ENCODE measurements at regions not wholly inside any gene's neighbourhood (a gene's known extent, or its start where the extent isn't known, plus 50 kb on each side); places are given as distances from the start of the nearest gene placed in this dataset.
A peak's percentile ranks its signal among the peaks of the same experiment; 100 is the strongest.

DNA sequence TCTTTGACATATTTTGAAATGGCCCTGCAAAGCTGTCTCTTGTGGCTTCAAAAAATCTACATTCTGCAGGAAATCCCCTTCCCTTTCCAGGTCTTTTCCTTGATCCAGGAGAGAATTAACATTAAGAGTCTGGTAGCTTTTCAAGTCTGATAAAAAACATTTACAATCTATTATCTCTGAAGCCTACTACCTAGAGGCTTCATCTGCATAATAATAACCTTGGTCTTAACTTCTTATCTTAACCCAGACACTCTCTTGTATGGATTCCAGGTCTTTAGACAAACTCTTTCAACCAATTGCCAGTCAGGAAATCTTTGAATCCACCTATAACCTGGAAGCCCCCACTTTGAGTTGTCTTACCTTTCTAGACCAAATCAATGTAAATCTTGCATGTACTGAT lies 179.3 kb upstream of the ZC3H15 start:
- DNase-seq (ENCODE audit: low read depth), result no peak
- H3K4me3 ChIP-seq (ENCODE audit: low read depth, low read length), result no peak overlapping the region
- TF ChIP-seq POLR2A (IDR thresholded peaks at IDR 0.05; ENCODE audit: extremely low read depth, insufficient read length) (no peak), MYC (IDR thresholded peaks at IDR 0.05; ENCODE audit: low read depth, low read length) (no peak)
- TF ChIP-seq, protein P1, sequence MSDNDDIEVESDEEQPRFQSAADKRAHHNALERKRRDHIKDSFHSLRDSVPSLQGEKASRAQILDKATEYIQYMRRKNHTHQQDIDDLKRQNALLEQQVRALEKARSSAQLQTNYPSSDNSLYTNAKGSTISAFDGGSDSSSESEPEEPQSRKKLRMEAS (IDR thresholded peaks at IDR 0.05; ENCODE audit: low read depth, low read length), result no peak
- TF ChIP-seq, protein P2, sequence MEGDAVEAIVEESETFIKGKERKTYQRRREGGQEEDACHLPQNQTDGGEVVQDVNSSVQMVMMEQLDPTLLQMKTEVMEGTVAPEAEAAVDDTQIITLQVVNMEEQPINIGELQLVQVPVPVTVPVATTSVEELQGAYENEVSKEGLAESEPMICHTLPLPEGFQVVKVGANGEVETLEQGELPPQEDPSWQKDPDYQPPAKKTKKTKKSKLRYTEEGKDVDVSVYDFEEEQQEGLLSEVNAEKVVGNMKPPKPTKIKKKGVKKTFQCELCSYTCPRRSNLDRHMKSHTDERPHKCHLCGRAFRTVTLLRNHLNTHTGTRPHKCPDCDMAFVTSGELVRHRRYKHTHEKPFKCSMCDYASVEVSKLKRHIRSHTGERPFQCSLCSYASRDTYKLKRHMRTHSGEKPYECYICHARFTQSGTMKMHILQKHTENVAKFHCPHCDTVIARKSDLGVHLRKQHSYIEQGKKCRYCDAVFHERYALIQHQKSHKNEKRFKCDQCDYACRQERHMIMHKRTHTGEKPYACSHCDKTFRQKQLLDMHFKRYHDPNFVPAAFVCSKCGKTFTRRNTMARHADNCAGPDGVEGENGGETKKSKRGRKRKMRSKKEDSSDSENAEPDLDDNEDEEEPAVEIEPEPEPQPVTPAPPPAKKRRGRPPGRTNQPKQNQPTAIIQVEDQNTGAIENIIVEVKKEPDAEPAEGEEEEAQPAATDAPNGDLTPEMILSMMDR (IDR thresholded peaks at IDR 0.05; ENCODE audit: low read depth, low read length), result no peak

DNA sequence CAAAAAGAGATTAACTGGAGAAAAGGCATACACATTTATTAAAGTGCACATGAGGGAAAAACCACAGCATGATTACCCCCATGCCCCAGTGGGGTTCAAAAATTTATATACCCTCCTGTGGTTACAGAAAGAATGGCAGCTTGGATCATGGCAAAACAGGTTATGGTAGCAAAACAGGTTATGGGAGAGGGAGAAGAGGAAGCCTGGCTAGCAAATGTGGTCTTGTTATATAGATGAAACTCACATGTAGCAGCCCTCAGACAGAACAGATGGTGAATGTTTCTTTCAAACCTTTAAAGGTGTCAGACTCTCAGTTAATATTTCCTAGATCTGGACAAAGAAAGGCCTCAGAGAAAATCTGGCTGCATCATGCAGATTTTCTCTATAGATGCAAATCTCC lies 178.2 kb upstream of the ZC3H15 start:
- no peak for TF ChIP-seq POLR2A (IDR thresholded peaks at IDR 0.05; ENCODE audit: extremely low read depth, insufficient read length)
- TF ChIP-seq, protein P2 (IDR thresholded peaks at IDR 0.05; ENCODE audit: low read depth, low read length), result no peak
- TF ChIP-seq, protein P1 (IDR thresholded peaks at IDR 0.05; ENCODE audit: low read depth, low read length), result no peak
- TF ChIP-seq MYC (IDR thresholded peaks at IDR 0.05; ENCODE audit: low read depth, low read length), result no peak
- no peak for DNase-seq (ENCODE audit: low read depth)
- no peak overlapping the region for H3K4me3 ChIP-seq (ENCODE audit: low read depth, low read length)

DNA sequence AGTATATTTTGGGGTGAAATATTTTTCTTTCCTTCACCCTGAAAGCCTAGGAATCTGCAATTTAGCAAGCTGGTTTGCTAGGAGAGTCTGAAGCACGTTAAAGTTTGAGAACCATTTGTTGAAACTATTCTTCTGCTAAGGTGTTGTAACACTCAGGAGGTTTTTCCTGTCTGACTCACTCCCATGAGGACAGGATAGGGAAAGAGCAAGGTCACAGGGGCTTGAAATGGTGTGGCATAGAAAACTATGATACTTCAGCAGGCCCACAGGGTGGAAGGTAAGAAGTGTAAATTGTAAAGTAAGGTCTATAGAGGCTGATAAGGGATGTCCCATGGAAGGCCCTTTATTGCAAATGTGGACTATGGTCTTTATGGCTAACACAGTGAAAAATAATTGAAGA lies 177.7 kb upstream of the ZC3H15 start:
- DNase-seq (ENCODE audit: low read depth), result peak; percentile 10

DNA sequence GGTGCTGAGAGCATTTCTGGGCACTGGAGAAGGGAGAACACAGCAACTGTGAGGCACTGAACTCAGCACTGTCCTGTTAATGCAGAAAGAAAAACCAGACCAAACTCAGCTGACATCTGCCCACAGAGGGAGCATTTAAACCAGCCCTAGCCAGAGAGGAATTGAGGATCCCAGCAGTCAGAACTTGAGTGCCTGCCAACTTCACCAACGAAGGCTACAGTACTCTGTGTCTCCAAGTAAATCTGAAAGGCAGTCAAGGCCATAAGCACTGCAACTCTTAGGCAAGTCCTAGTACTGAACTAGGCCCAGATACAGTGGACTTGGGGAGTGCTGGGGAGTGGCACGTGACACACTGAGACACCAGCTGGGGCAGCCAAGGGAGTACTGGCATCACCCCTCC lies 176.2 kb upstream of the ZC3H15 start:
- no peak for DNase-seq (ENCODE audit: low read depth)
- TF ChIP-seq, protein P1 (IDR thresholded peaks at IDR 0.05; ENCODE audit: low read depth, low read length), result no peak
- no peak for TF ChIP-seq POLR2A (IDR thresholded peaks at IDR 0.05; ENCODE audit: extremely low read depth, insufficient read length)
- no peak for TF ChIP-seq MYC (IDR thresholded peaks at IDR 0.05; ENCODE audit: low read depth, low read length)
- TF ChIP-seq, protein P2 (IDR thresholded peaks at IDR 0.05; ENCODE audit: low read depth, low read length), result no peak
- H3K4me3 ChIP-seq (ENCODE audit: low read depth, low read length), result no peak overlapping the region

More for the DNA sequence above, 177.7 kb upstream of the ZC3H15 start:
- TF ChIP-seq, protein P2 (IDR thresholded peaks at IDR 0.05; ENCODE audit: low read depth, low read length), result no peak
- TF ChIP-seq MYC (IDR thresholded peaks at IDR 0.05; ENCODE audit: low read depth, low read length) (no peak), POLR2A (IDR thresholded peaks at IDR 0.05; ENCODE audit: extremely low read depth, insufficient read length) (no peak)
- TF ChIP-seq, protein P1 (IDR thresholded peaks at IDR 0.05; ENCODE audit: low read depth, low read length), result no peak
- no peak overlapping the region for H3K4me3 ChIP-seq (ENCODE audit: low read depth, low read length)

DNA sequence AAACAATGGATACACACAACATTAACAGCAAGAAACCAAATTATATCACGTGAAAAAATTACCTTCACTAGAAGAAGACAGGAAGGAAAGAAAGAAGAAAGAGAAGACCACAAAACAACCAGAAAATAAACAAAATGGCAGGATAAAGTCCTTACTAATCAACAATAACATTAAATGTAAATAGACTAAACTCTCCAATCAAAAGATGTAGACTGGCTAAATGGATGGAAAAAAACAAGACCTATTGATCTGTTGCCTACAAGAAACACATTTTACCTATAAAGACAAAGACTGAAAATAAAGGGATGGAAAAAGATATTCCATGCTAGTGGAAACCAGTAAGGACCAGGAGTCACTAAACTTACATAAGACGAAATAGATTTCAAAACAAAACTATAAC lies 167.0 kb upstream of the ZC3H15 start:
- TF ChIP-seq MYC (IDR thresholded peaks at IDR 0.05; ENCODE audit: low read depth, low read length) (no peak), POLR2A (IDR thresholded peaks at IDR 0.05; ENCODE audit: extremely low read depth, insufficient read length) (no peak)
- TF ChIP-seq, protein P1 (IDR thresholded peaks at IDR 0.05; ENCODE audit: low read depth, low read length), result no peak
- TF ChIP-seq, protein P2 (IDR thresholded peaks at IDR 0.05; ENCODE audit: low read depth, low read length), result no peak
- no peak for DNase-seq (ENCODE audit: low read depth)
- H3K4me3 ChIP-seq (ENCODE audit: low read depth, low read length), result no peak overlapping the region
